HFFc6 (cell line): ENCODE measurements at regions not wholly inside any gene's neighbourhood (a gene's known extent, or its start where the extent isn't known, plus 50 kb on each side); places are given as distances from the start of the nearest gene placed in this dataset.

Source experiments
- DNase-seq: peaks from one replicate; pipeline ENCODE4 v3.0.0-alpha.2; 2018
- H3K27ac Mint-ChIP-seq: 2 replicates; pipeline ENCODE4 v1.8.0; 2020; ENCODE audit warnings: mild to moderate bottlenecking, mixed read lengths
- H3K27me3 Mint-ChIP-seq: 2 replicates; pipeline ENCODE4 v1.8.0; 2021; ENCODE audit warnings: mild to moderate bottlenecking, moderate library complexity, mixed read lengths; ENCODE audit not compliant: insufficient read depth
- H3K36me3 Mint-ChIP-seq: 2 replicates; pipeline ENCODE4 v1.8.0; 2021; ENCODE audit warnings: low read depth, mixed read lengths
- H3K4me1 Mint-ChIP-seq: 2 replicates; pipeline ENCODE4 v1.8.0; 2020; ENCODE audit warnings: low read depth, mixed read lengths
- H3K4me3 Mint-ChIP-seq: 2 replicates; pipeline ENCODE4 v1.8.0; 2020; ENCODE audit warnings: mild to moderate bottlenecking, moderate library complexity, mixed read lengths
- H3K9me3 Mint-ChIP-seq: 2 replicates; pipeline ENCODE4 v1.8.0; 2020; ENCODE audit warnings: mild to moderate bottlenecking, mixed read lengths
- TF ChIP-seq, protein P1 (sequence below): fragments of 200-600 bp; sonication (generic); IDR thresholded peaks from 2 replicates; pipeline ENCODE4 v1.5.0; 2021; ENCODE audit warnings: antibody characterized with exemption, mild to moderate bottlenecking

- TF ChIP-seq, protein P1, sequence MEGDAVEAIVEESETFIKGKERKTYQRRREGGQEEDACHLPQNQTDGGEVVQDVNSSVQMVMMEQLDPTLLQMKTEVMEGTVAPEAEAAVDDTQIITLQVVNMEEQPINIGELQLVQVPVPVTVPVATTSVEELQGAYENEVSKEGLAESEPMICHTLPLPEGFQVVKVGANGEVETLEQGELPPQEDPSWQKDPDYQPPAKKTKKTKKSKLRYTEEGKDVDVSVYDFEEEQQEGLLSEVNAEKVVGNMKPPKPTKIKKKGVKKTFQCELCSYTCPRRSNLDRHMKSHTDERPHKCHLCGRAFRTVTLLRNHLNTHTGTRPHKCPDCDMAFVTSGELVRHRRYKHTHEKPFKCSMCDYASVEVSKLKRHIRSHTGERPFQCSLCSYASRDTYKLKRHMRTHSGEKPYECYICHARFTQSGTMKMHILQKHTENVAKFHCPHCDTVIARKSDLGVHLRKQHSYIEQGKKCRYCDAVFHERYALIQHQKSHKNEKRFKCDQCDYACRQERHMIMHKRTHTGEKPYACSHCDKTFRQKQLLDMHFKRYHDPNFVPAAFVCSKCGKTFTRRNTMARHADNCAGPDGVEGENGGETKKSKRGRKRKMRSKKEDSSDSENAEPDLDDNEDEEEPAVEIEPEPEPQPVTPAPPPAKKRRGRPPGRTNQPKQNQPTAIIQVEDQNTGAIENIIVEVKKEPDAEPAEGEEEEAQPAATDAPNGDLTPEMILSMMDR, result no peak
- no peak overlapping the region for H3K4me3 Mint-ChIP-seq
- H3K36me3 Mint-ChIP-seq, result no peaks in the 10 kb centered on the region
- no peaks in the 10 kb centered on the region for H3K9me3 Mint-ChIP-seq
- no peak overlapping the region for H3K27ac Mint-ChIP-seq
- H3K27me3 Mint-ChIP-seq, result peaks cover 36% of the 10 kb centered on the region
- no peaks in the 10 kb centered on the region for H3K4me1 Mint-ChIP-seq
- DNase-seq, result no peak
Measured at GRCh38 chr13:99911965-99912566, 59.5 kb downstream of the ZIC5 start.

DNA sequence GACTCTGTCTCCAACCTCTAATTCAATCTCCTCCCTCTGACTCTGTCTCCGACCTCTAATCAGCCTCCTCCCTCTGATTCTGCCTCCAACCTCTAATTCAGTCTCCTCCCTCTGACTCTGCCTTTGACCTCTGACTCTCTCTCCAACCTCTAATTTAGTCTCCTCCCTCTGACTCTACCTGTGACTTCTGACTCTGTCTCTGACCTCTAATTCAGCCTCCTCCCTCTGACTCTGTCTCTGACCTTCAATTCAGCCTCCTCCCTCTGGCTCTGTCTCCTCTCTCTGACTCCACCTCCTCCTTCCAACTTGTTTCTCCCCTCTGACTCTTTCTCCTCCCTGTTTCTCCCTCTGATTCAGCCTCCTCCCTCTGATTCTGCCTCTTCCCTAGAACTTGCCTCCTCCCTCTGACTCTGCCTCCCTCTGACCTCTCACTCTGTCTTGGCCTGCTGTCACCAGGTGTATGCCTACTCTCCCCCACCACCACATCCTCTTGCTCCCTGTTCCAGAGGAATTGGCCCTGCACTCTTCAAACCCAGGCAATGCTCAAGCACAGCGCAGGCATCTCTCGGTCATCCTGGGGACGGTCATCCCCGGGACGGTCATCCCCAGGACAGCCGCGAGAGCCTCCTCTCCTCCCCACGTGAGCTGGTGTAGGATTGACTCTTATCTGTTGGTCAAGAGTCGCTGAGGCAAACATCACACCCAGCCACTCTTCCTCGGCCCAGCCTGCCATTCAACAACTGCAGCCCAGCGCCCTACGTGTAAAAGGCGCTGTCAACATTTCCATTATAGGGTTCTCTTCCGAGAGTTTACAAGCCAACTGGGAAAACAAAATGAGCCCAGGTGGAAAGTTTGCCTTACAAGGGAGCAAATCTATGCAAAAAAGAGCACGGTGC, 60.2 kb downstream of the ZIC5 start:
- H3K27me3 Mint-ChIP-seq, result peaks cover 36% of the 10 kb centered on the region
- no peaks in the 10 kb centered on the region for H3K4me1 Mint-ChIP-seq
- no peaks in the 10 kb centered on the region for H3K9me3 Mint-ChIP-seq
- no peak overlapping the region for H3K27ac Mint-ChIP-seq
- no peak for DNase-seq
- H3K36me3 Mint-ChIP-seq, result no peaks in the 10 kb centered on the region
- no peak overlapping the region for H3K4me3 Mint-ChIP-seq
- TF ChIP-seq, protein P1, result no peak

GRCh38 chr13:99909836-99910619, 61.5 kb downstream of the ZIC5 start:
- Mint-ChIP-seq H3K27me3 (peaks cover 40% of the 10 kb centered on the region), H3K36me3 (no peaks in the 10 kb centered on the region), H3K9me3 (no peaks in the 10 kb centered on the region), H3K27ac (no peak overlapping the region), H3K4me1 (no peaks in the 10 kb centered on the region), H3K4me3 (no peak overlapping the region)
- no peak for DNase-seq
- TF ChIP-seq, protein P1, result no peak

- H3K36me3 Mint-ChIP-seq, result no peaks in the 10 kb centered on the region
- H3K4me1 Mint-ChIP-seq, result no peaks in the 10 kb centered on the region
- no peaks in the 10 kb centered on the region for H3K9me3 Mint-ChIP-seq
- TF ChIP-seq, protein P1, result no peak
- peaks cover 40% of the 10 kb centered on the region for H3K27me3 Mint-ChIP-seq
- DNase-seq, result no peak
- no peak overlapping the region for H3K4me3 Mint-ChIP-seq
- H3K27ac Mint-ChIP-seq, result no peak overlapping the region
Measured at GRCh38 chr13:99909097-99909835, 62.3 kb downstream of the ZIC5 start.

GRCh38 chr13:99908140-99908803, 63.3 kb downstream of the ZIC5 start:
- DNase-seq, result no peak
- Mint-ChIP-seq H3K27ac (no peak overlapping the region), H3K27me3 (peaks cover 45% of the 10 kb centered on the region), H3K4me1 (no peaks in the 10 kb centered on the region), H3K36me3 (no peaks in the 10 kb centered on the region), H3K4me3 (no peak overlapping the region), H3K9me3 (no peaks in the 10 kb centered on the region)
- TF ChIP-seq, protein P1, result no peak
